GM12892 (cell line): ENCODE measurements at regions not wholly inside any gene's neighbourhood (a gene's known extent, or its start where the extent isn't known, plus 50 kb on each side); places are given as distances from the start of the nearest gene placed in this dataset.

ENCODE experiments used
- DNase-seq: peaks from one replicate; pipeline ENCODE4 v3.0.0; 2011; ENCODE audit not compliant: insufficient read length
- FAIRE-seq: peaks from 2 replicates; lab custom pipeline; 2011; peaks lifted over from hg19 to GRCh38; lab: Jason Lieb, UNC
- POLR2A ChIP-seq: IDR thresholded peaks from 2 replicates; pipeline ENCODE4 v1.6.1; 2011; ENCODE audit warnings: low read depth, low read length, control low read depth
- POLR2AphosphoS5 ChIP-seq: IDR thresholded peaks from 2 replicates; pipeline ENCODE4 v1.6.1; 2011; ENCODE audit warnings: low read depth, low read length, control low read depth
- TAF1 ChIP-seq: IDR thresholded peaks from 2 replicates; pipeline ENCODE4 v1.6.1; 2011; ENCODE audit warnings: low read depth, mild to moderate bottlenecking, control low read depth, low read length, borderline replicate concordance

DNA sequence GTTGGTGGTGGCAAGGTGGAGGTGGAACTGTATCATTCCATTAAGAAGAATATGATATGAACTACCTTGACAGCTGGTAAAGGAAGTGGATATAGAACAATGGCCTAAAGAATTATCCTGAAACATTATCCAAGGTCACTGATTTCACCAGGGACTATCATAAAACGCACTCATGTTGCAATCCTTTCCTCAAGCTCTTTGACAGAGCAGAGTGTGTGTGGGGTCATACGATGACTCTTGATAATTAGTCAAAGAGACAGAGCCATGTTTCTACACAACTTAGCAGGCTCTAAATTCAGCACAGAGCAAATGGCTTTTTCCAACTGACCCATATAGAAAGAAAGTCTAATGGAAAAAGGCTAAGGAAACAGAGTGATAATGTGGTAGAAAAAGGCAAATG is 126.4 kb upstream of the ANKFN1 start:
- TF ChIP-seq POLR2A: no peak
- no peak for TF ChIP-seq POLR2AphosphoS5
- TF ChIP-seq TAF1: no peak
- FAIRE-seq (no peak), DNase-seq (no peak)

DNA sequence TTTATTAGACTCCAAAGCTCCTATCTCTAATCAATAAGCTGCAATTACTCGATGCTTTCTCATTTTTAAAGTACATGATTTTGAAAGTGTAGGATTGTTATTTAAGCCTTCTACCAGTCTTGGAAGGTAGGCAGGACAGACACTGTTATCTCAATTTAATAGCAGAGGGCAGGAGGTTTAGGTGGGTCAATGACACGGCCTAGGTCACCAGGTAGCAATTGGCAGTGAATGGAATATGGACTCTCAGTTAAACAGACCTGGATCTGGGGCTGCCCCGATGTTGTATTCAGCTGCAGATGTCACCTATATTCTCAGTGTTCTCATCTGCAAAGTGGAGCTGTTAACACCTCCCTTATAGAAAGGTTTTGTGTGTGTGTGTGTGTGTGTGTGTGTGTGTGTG is 124.4 kb upstream of the ANKFN1 start:
- TF ChIP-seq POLR2AphosphoS5: no peak
- TF ChIP-seq TAF1: no peak
- TF ChIP-seq POLR2A: no peak

DNA sequence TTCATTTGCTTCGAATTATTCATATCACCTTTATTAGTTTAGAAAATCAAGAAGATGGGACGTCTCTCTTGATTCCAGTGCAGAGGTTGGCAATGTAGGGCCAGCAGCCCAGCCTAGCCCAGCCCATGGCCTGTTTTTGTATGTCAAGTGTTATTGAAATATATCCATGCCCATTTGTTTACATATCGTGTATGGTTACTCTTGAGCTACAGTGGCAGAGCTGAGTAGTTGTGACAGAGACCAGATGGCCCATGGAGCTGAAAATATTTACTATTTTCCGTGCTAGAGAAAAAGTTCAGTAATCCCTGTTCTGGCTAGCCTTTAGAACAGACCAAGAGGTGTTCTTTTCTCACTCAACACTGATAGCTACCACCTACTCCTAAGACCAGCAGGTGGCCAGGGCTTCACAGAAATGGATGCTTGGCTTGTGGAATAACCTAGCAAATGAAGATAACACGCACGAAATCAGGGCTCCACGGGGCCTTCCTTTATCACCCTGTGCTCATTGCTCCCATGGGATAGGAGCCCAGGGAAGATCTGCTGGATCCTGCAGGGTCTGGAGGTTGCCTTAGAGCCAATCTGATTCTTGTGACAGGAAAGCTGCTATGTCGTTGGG is 123.2 kb upstream of the ANKFN1 start:
- no peak for DNase-seq
- TF ChIP-seq TAF1 (no peak), POLR2AphosphoS5 (no peak), POLR2A (no peak)

More for the DNA sequence above, 124.4 kb upstream of the ANKFN1 start:
- DNase-seq: no peak
- no peak for FAIRE-seq

DNA sequence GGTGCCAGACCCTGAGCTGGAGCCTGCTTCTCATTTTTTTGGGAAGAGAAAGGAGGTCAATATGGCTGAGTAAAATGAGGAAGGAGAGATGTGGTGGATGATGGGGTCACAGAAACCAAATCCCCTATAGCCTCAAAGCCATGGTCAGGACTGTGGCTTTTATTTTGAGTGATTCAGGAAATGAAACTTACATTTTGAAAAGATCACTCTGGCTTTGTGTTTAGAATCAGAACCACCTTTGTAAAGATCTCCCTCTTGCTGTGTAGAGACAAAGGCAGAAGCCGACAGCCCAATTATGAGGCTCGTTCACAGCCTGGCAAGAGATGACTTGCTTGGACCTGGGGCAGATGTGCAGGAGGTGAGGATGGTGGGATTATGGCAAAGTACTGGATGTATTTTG is 121.6 kb upstream of the ANKFN1 start:
- FAIRE-seq (no peak), DNase-seq (no peak)
- TF ChIP-seq POLR2A: no peak
- TF ChIP-seq TAF1: no peak
- TF ChIP-seq POLR2AphosphoS5: no peak

More for the DNA sequence above, 123.2 kb upstream of the ANKFN1 start:
- FAIRE-seq: no peak

DNA sequence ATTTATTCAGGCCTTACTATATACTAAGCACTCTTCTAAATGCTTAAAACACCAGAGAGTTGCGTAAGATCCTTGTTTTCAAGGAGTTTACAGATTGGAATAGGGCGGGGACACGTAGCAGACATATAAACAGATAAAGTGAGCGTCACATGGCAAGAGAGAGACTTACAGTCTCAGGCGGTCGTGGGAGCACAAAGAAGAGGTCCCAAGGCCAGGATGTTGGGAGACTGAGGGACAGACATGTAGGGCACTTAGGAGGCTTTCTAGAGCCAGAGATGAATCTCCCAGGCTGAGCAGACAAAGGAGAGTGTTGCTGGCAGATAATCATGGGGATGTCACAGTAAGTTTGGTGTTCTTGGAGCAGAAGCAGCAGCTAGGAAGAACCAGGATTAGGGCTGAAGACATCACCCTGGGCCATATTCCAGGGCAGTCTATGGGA is 119.1 kb upstream of the ANKFN1 start:
- FAIRE-seq (no peak), DNase-seq (no peak)
- TF ChIP-seq TAF1: no peak
- no peak for TF ChIP-seq POLR2AphosphoS5
- no peak for TF ChIP-seq POLR2A

DNA sequence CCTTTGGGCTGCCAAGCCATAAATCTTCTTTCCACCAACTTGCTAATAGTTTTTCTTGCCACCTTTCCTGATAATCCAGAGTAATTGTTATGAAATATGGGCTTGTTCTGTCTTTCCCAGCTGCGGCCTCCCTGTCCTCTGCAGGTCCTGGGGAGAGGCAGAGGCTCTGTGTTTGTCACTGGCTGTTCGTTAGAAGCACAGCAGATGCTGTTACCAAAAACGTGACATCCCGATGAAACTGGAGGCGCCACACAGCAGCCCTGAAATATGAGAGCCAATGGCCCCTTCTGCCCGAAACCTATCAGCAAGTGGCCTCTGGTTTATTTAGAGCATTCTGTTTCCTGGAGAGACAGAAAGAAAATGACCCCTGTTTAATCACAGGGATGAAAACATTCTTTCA is 115.1 kb upstream of the ANKFN1 start:
- no peak for TF ChIP-seq TAF1
- TF ChIP-seq POLR2AphosphoS5: no peak
- TF ChIP-seq POLR2A: no peak
- FAIRE-seq (no peak), DNase-seq (no peak)

DNA sequence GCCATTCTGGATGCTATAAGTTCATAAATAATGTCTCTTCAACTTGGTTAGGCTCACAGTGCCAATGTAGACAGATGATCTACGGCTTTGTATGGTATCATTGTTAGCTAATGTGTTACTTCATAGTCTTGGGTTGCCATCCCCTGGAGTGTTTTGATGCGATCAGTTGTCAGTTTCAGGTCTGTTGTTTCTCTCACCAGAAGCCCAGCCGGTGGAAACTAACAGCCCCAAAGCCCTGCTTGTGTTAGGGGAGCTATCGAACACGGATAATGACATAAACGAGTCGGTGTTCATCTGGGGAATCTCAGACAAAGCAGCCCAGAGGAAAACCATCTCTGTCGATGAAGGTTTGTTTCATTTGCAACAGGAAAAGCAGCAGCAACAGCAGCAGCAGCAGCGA is 107.4 kb upstream of the ANKFN1 start:
- FAIRE-seq: no peak
- no peak for TF ChIP-seq POLR2A
- TF ChIP-seq POLR2AphosphoS5: no peak
- TF ChIP-seq TAF1: no peak
- DNase-seq: no peak

DNA sequence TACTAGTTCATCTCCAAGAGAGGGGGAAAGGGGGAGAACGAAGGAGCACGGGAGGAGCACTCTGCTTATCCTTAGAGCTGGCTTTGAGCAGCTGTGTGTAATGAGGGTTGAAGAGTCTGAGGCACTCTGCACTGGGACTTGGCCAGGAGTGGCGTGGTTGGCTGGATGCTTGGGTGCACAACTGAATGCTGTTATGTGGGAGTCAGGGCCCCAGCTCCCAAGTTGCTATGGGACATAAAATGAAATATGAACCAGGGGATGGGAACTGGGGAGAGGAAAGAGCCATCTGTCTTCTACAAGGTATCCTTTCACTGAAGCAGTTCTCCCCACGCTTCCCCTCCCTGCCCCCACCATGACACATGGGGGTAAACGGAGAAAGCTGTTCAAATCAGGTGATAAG is 105.9 kb upstream of the ANKFN1 start:
- TF ChIP-seq TAF1 (no peak), POLR2AphosphoS5 (no peak), POLR2A (no peak)
- FAIRE-seq (no peak), DNase-seq (no peak)

DNA sequence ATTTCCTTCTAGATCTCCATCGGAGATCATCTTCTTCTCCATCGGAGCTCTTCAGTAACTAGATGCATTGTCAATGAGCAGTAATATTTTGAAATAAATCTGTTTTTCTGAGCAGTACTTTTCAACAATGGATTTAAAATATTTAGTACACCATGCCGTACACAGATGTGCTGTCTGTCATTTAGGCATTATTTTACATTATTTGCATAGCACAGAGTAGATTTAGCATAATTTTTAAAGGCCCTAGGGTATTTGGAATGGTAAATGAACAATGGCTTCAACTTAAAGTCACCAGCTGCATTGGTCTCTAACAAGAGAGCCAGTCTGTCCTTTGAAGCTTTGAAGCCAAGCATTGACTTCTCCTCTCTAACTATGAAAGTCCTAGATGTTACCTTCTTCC is 95.4 kb upstream of the ANKFN1 start:
- FAIRE-seq: no peak
- DNase-seq: no peak
- TF ChIP-seq TAF1 (no peak), POLR2AphosphoS5 (no peak), POLR2A (no peak)

DNA sequence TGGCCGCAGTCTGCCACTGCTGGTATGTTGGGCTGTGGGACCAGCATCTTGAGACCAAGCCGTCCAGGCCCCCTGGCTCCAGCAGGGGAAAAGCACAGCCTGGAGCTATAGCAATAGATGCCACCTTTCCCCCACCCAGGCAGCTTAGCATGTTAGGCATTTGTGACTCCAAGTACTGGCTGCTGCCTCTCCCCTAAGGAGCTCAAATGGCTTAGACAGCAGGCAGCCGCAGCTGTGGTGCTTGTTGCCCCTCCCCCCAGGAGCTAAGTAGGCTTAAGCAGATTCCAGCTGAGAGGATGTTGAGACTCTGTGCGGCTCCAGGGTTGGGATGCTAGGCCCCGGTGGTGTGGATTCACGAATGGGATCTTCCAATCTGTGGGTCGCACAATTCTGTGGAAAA is 88.8 kb upstream of the ANKFN1 start:
- no peak for DNase-seq
- FAIRE-seq: no peak
- no peak for TF ChIP-seq POLR2AphosphoS5
- TF ChIP-seq TAF1: no peak
- no peak for TF ChIP-seq POLR2A

DNA sequence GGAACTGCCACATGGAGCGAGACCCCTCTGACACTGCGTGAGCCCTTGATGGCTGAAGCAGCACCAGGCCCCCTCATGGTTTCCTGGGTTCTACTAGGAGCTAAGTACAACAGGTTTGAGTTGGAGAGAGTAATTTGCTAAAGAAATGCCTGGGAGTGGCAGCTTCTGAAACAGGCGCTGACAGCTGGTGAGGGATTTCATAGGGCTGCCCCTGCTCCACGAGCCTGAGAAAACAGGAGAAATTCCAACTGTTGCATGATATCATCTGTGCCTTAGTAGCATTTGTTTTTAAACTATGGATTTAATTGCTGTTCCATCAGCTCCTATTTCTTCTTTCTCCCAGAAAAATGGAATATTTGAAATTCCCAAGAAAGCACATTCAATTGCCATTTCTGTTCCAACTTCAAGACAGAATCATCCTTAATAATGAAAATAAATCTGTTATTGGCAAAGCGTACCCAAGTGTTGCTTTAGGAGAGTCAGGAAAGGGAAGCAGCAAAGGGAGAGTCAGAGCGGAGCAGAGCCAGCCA is 78.8 kb upstream of the ANKFN1 start:
- FAIRE-seq: no peak
- no peak for DNase-seq
- no peak for TF ChIP-seq TAF1
- no peak for TF ChIP-seq POLR2A
- TF ChIP-seq POLR2AphosphoS5: no peak

DNA sequence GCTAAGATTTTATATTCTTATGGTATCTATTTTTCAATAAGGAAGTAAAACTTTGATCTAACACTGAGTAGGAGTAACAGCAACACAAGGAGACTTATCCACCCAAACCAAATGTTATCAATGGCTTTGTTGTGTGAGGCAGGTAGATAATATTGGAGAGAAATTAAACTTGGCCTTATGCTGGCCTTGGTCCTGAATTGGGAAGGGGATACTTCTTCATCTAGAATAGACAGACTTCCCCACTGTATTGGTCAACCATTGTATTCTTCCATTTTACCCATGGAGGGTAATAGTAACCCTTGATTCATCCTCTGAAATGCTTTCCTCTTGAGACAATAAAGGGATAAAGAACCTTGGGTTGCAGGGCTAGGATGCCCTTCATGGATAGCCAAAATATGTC is 76.3 kb upstream of the ANKFN1 start:
- TF ChIP-seq TAF1 (no peak), POLR2AphosphoS5 (no peak), POLR2A (no peak)
- DNase-seq (no peak), FAIRE-seq (no peak)
